ENCODE measurements at regions not wholly inside any gene's neighbourhood (a gene's known extent, or its start where the extent isn't known, plus 50 kb on each side); places are given as distances from the start of the nearest gene placed in this dataset.

DNA sequence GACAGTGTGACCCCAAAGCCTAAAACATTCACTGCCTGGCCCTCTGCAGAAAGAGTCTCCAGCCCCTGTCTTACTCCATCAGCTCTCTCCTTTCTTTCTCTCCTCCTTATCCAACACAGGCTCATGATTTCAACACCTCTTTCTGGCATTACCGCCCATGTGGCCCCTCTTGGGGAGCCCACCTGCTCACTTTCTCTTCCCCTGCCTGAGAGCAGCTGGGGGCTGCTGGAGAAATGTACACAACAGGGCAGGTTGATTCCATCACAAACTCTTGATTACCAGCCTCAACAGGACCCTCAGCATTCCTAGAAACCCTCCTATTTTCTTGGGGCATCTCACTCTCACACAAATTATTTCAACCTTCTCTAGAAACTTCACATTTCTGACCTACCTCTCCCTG is 98.3 kb downstream of the ABHD5 start:
- Histone ChIP-seq H3K27me3 (ENCODE audit: insufficient read depth, low read depth, low read length) (no peaks in the 10 kb centered on the region), H3K36me3 (ENCODE audit: insufficient read depth, low read length) (no peaks in the 10 kb centered on the region), H3K27ac (ENCODE audit: low read length) (no peak overlapping the region), H3K4me2 (ENCODE audit: low read length) (no peak overlapping the region), H3K79me2 (replicated peaks; ENCODE audit: insufficient read depth, low read length) (no peaks in the 10 kb centered on the region), H3K9ac (ENCODE audit: low read length) (no peak overlapping the region), H4K20me1 (ENCODE audit: insufficient read depth) (no peaks in the 10 kb centered on the region), H3F3A (ENCODE audit: insufficient read depth, low read length, poor library complexity, severe bottlenecking) (no peaks in the 10 kb centered on the region), H2AFZ (ENCODE audit: low read depth, low read length) (no peak overlapping the region), H3K4me3 (ENCODE audit: low read length) (no peak overlapping the region), H3K9me2 (ENCODE audit: insufficient read depth, low read length) (no peaks in the 10 kb centered on the region), H3K9me3 (ENCODE audit: low read length) (no peaks in the 10 kb centered on the region)
- TF ChIP-seq, protein P1, sequence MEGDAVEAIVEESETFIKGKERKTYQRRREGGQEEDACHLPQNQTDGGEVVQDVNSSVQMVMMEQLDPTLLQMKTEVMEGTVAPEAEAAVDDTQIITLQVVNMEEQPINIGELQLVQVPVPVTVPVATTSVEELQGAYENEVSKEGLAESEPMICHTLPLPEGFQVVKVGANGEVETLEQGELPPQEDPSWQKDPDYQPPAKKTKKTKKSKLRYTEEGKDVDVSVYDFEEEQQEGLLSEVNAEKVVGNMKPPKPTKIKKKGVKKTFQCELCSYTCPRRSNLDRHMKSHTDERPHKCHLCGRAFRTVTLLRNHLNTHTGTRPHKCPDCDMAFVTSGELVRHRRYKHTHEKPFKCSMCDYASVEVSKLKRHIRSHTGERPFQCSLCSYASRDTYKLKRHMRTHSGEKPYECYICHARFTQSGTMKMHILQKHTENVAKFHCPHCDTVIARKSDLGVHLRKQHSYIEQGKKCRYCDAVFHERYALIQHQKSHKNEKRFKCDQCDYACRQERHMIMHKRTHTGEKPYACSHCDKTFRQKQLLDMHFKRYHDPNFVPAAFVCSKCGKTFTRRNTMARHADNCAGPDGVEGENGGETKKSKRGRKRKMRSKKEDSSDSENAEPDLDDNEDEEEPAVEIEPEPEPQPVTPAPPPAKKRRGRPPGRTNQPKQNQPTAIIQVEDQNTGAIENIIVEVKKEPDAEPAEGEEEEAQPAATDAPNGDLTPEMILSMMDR (IDR thresholded peaks at IDR 0.05; ENCODE audit: poor library complexity, severe bottlenecking): no peak
- TF ChIP-seq EZH2 (IDR thresholded peaks at IDR 0.05; ENCODE audit: borderline replicate concordance, insufficient read depth, low read length, poor library complexity, severe bottlenecking) (no peak), SMC3 (conservative IDR thresholded peaks at IDR 0.05; ENCODE audit: poor library complexity) (no peak), RAD21 (conservative IDR thresholded peaks at IDR 0.05) (no peak), EP300 (conservative IDR thresholded peaks at IDR 0.05; ENCODE audit: poor library complexity, severe bottlenecking) (no peak), TAF1 (IDR thresholded peaks at IDR 0.05; ENCODE audit: low read depth) (no peak), MXI1 (conservative IDR thresholded peaks at IDR 0.05; ENCODE audit: poor library complexity, severe bottlenecking) (no peak), POLR2AphosphoS5 (IDR thresholded peaks at IDR 0.05) (no peak)

DNA sequence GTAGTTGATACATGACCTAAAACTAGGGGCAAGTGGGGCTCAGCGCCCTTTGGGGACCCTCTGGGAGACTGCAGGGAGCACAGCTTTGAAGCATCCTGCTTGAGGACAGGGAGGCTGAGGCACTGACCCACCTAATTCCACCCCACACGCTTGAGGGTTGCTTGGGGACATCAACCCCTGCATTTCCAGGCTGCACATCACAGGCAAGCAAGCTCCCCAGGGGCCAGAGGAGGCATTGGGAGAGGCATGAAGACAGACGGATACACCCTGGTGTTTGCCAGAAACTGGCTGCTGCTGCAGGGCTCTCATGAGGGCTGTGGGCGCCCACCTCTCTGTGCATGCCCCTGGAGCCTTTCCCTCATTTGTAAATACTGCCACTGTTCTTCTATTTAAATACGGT is 99.3 kb downstream of the ABHD5 start:
- no peaks in the 10 kb centered on the region for H3K36me3 ChIP-seq (ENCODE audit: insufficient read depth, low read length)
- H3K9ac ChIP-seq (ENCODE audit: low read length): no peak overlapping the region
- H4K20me1 ChIP-seq (ENCODE audit: insufficient read depth): no peaks in the 10 kb centered on the region
- no peak overlapping the region for H3K27ac ChIP-seq (ENCODE audit: low read length)
- H3K79me2 ChIP-seq (replicated peaks; ENCODE audit: insufficient read depth, low read length): no peaks in the 10 kb centered on the region
- H3K4me2 ChIP-seq (ENCODE audit: low read length): no peak overlapping the region
- no peak overlapping the region for H2AFZ ChIP-seq (ENCODE audit: low read depth, low read length)
- no peaks in the 10 kb centered on the region for H3K9me2 ChIP-seq (ENCODE audit: insufficient read depth, low read length)
- no peak for TF ChIP-seq SMC3 (conservative IDR thresholded peaks at IDR 0.05; ENCODE audit: poor library complexity)
- TF ChIP-seq, protein P1 (IDR thresholded peaks at IDR 0.05; ENCODE audit: poor library complexity, severe bottlenecking): no peak
- TF ChIP-seq, protein P2, sequence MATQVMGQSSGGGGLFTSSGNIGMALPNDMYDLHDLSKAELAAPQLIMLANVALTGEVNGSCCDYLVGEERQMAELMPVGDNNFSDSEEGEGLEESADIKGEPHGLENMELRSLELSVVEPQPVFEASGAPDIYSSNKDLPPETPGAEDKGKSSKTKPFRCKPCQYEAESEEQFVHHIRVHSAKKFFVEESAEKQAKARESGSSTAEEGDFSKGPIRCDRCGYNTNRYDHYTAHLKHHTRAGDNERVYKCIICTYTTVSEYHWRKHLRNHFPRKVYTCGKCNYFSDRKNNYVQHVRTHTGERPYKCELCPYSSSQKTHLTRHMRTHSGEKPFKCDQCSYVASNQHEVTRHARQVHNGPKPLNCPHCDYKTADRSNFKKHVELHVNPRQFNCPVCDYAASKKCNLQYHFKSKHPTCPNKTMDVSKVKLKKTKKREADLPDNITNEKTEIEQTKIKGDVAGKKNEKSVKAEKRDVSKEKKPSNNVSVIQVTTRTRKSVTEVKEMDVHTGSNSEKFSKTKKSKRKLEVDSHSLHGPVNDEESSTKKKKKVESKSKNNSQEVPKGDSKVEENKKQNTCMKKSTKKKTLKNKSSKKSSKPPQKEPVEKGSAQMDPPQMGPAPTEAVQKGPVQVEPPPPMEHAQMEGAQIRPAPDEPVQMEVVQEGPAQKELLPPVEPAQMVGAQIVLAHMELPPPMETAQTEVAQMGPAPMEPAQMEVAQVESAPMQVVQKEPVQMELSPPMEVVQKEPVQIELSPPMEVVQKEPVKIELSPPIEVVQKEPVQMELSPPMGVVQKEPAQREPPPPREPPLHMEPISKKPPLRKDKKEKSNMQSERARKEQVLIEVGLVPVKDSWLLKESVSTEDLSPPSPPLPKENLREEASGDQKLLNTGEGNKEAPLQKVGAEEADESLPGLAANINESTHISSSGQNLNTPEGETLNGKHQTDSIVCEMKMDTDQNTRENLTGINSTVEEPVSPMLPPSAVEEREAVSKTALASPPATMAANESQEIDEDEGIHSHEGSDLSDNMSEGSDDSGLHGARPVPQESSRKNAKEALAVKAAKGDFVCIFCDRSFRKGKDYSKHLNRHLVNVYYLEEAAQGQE (IDR thresholded peaks at IDR 0.05; ENCODE audit: borderline replicate concordance): no peak
- no peak for TF ChIP-seq EZH2 (IDR thresholded peaks at IDR 0.05; ENCODE audit: borderline replicate concordance, insufficient read depth, low read length, poor library complexity, severe bottlenecking)
- TF ChIP-seq POLR2AphosphoS5 (IDR thresholded peaks at IDR 0.05): no peak
- no peak for TF ChIP-seq EP300 (conservative IDR thresholded peaks at IDR 0.05; ENCODE audit: poor library complexity, severe bottlenecking)
- TF ChIP-seq RAD21 (conservative IDR thresholded peaks at IDR 0.05): no peak
- TF ChIP-seq MXI1 (conservative IDR thresholded peaks at IDR 0.05; ENCODE audit: poor library complexity, severe bottlenecking): no peak
- TF ChIP-seq TAF1 (IDR thresholded peaks at IDR 0.05; ENCODE audit: low read depth): no peak
- no peak overlapping the region for H3K4me3 ChIP-seq (ENCODE audit: low read length)
- no peaks in the 10 kb centered on the region for H3F3A ChIP-seq (ENCODE audit: insufficient read depth, low read length, poor library complexity, severe bottlenecking)
- H3K27me3 ChIP-seq (ENCODE audit: insufficient read depth, low read depth, low read length): no peaks in the 10 kb centered on the region
- no peaks in the 10 kb centered on the region for H3K9me3 ChIP-seq (ENCODE audit: low read length)

All from neural cell (in vitro differentiated cells).